Erythroblast (primary cell): ENCODE measurements at regions not wholly inside any gene's neighbourhood (a gene's known extent, or its start where the extent isn't known, plus 50 kb on each side); places are given as distances from the start of the nearest gene placed in this dataset.

Experiments used
- DNase-seq, 2 experiments: peaks; one replicate each; lab custom pipeline; 2025; lab: John Stamatoyannopoulos, UW
- GATA1 ChIP-seq: IDR thresholded peaks from 2 replicates; pipeline ENCODE4 v1.6.1; 2011; ENCODE audit warnings: low read depth, mild to moderate bottlenecking, control low read depth, low read length, moderate library complexity
- POLR2A ChIP-seq: IDR thresholded peaks from 2 replicates; pipeline ENCODE4 v1.6.1; 2011; ENCODE audit warnings: mild to moderate bottlenecking, low read length

DNA sequence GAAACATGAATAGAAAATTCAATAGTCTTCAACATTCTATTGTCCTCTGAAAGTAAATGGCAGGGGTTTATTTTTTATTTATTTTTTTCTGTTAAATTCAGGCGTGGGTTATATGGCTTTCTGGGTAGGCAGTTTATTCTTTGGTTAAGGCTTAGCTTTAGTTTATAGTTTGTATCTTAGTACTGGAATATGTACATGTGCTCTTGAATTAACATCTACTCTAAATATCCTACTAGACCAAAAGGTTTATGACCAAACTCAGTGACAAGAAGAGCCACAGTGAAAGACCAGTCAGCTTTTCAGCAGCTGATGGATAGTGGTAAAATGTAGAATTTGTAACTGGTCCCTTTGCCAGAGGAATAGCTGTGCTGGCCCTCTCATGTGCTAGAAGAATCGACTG is 62.0 kb upstream of the DAB2 start:
- DNase-seq = no peak
- TF ChIP-seq GATA1 (no peak), POLR2A (no peak)

DNA sequence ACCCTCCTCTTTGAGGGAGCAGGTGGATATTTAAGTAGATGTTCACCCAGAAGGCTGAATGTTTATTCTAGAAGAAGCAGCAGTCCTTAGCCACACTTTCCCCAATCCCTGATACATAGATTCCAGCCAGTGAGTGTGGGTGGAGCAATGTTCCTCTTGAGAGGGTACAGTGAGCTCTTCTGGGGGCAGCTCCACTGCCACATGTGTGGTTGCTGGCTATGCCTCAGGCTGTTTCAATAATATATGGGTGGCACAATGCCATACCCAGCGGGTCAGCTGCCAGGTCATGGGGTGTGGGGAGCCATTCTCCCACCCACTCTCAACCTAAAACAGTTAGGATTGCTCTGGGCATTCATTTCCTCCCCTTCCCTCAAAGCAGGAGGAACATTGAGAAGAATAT is 61.6 kb upstream of the DAB2 start:
- no peak for DNase-seq
- TF ChIP-seq POLR2A = no peak
- TF ChIP-seq GATA1 = no peak

DNA sequence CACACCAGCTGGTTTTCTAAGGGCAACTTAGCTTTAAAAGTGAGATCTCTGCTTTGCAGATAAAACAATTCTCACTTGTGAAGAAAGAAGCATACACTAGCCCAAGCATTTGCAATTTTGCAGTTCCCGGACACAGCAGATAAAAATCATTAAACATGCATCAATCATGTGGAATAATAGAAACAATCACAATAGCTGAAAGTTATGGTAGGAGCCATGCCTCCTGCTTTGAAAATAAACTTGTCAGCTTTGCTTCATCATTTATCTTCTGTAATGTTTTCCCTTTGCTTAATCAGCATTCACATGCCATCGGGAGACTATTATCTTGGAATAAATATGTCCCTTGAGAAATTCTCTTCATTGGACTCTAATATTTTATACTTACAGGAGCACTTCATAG is 60.3 kb upstream of the DAB2 start:
- TF ChIP-seq POLR2A (no peak), GATA1 (no peak)
- no peak for DNase-seq

DNA sequence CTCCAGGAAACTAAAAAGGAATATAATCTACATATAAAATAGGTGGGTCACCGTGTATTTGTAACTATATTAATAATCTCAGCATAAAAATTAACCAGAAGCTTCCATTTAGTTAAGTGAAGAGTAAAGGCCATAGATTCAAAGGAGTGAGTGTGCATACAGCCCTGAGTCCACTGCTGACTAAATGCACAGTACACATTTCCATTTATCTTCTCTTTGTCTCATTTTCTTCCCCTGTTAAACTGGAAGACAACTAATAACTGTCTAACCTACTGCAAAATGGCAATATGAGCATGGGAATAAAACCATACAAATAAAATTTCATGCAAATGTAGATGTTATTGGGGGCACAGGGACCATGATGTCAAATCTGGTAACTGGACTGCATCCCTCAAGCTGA is 59.9 kb upstream of the DAB2 start:
- DNase-seq = no peak
- no peak for TF ChIP-seq GATA1
- no peak for TF ChIP-seq POLR2A

DNA sequence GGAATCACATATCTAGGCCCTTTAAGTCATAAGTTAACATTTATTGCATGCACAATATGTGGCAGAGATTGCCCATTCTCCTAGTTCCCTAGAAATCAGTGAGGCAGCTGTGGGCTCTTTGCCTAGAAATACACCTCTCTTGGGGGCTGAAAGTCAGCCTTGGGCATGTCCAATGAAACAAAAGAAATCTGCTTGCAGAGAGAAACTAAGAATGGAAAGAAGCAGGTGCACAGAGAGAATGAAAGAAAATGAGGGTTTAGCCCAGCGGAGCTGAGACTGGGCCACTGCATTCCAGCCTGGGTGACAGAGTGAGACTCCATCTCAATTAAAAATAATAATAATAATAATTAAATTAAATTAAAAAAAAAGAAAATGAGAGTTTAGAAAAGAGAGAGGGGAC is 57.3 kb upstream of the DAB2 start:
- no peak for TF ChIP-seq POLR2A

DNA sequence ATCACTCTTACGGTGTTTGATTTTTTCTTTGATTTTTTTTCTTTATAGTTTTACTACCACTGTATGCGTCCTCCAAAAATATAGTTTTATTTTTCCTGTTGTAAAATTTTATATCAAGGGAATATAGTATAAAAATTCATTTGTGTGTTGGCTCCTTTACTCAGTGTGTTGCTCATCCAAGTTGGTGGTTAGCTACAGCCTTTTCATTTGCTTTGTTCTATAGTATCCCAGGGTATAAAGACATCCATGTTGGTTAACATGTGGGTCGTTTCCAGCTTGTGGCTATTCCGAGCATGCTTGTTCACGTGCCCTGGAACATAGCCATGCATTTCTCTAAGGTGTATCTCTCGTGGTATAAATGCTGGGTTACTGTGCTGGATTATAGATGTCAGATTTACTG is 54.8 kb upstream of the DAB2 start:
- TF ChIP-seq GATA1 (no peak), POLR2A (no peak)
- no peak for DNase-seq

More for the DNA sequence above, 57.3 kb upstream of the DAB2 start:
- DNase-seq = no peak

DNA sequence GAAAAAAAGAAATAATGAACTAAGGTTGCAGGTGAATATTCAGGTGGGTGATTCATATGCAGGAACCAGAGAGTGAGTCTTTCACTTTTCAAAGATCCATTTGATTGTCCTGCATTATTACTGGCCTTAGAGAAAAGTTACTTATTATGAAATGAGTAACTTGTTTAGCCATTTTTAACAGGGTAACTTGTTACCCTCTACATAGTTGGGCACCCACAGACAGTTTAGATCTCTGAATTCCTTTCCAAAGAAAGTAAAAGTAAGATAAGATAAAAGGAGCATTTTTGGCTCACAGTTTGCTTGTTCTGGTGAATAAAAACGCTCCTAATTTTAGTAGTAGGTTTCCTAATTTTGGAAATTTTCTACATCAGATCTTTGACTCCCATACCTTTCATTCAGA is 54.1 kb upstream of the DAB2 start:
- no peak for DNase-seq
- TF ChIP-seq POLR2A (no peak), GATA1 (no peak)

DNA sequence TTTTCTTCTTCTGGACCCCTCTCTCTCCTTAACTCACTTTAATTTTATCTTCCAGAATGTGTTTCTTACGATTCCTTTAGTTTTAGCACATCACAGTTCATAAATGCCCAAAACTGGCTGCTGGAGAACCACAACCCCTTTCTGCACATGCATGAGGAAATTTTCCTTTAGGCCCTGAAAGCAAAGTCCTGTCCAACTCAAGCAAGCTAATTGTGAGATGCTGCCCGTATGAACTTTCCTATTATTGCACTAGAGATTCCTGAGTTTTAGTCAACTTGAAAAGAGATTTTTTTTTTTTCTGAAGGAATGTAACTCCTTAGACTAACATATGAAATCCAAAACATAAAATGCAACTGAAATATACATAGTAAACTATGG is 52.1 kb upstream of the DAB2 start:
- DNase-seq = no peak
- no peak for TF ChIP-seq GATA1
- no peak for TF ChIP-seq POLR2A

DNA sequence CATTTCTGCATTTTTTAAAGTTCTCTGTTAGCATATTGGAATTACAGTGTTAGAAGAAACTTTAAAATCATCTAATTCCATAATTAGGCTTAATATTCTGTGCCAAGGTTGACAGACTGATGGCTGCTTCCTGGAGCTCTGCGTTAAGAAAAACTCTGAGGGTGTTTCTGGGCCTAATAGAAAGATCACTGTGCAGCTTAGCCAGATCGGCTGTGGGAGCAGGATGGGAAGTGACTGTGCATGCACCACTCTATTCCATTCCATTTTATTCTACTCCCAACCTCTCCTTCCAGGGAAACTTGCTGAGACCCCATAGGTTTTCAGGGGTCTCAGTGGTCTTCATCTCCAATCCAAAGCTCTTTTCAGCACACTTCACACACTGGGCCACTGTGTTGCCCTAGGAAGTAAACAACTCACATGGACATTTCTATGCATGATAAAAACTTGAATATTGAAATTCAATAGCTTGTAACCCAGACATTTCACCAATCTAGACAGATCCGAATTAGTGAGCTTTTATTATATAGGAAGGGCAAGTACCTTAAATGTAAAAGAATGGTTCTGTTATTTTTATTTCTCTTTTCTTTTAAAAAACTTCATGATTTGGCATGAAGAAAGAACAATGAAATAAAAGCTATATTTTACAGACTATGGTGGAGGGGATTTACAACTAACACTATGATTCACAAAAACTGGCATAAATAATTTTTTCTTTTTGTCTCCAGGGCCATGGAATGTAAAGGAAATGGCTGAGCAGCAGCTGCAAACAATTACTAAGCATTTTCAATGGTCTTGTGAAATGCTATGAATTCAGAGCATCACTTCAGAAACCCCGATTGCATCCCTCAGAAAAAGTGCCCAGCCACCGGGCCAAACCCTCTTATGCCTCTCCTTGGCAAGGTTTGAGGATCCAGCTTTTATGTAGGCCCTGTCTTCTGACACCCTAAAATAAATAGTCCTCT is 51.4 kb upstream of the DAB2 start:
- DNase-seq = no peak
- TF ChIP-seq GATA1 (no peak), POLR2A (no peak)

DNA sequence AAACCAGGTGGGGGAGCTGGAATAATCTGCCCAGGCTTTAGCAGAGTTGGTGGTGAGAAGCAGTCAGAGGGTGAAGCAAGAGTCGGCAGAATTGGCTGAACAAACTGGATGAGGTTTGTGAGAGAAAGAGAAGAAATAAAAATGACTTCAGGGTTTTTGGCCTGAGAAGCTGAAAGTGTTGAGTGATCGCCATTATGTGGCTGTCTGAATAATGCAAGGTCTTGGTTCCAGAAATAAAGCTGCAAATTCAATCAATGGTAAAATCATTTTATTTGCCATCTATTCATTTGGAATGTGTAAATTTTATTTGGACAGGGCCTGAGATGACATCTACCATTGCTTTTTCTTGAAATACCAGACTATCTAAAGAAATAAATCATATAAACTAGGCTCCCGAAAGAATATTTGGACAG is 50.4 kb upstream of the DAB2 start:
- no peak for DNase-seq
- TF ChIP-seq POLR2A = no peak
- no peak for TF ChIP-seq GATA1
